T-cell (primary cell): ENCODE measurements at regions not wholly inside any gene's neighbourhood (a gene's known extent, or its start where the extent isn't known, plus 50 kb on each side); places are given as distances from the start of the nearest gene placed in this dataset.

Source experiments
- ATAC-seq, 4 experiments: fragments of 200-7000 bp in 3 of 4; fragments of 150-1000 bp in 1 of 4; cut with Tn5 transposase; replicated peaks in 1 of 4; 1 replicate in 3 of 4; 2 replicates in 1 of 4; pipeline ENCODE4 v1.10.0; 2021; ENCODE audit warnings: moderate library complexity in 3 of 4, mild to moderate bottlenecking in 2 of 4, moderate number of reproducible peaks in 1 of 4
- CTCF ChIA-PET, 2 donors: fragments of 300-600 bp; sonication (Branson Sonifier 250); formaldehyde crosslinking; loops; one replicate each; lab custom pipeline; 2022; ENCODE audit warnings: antibody characterized with exemption in 2 of 2; lab: Charles Lee
- POLR2A ChIA-PET, 2 donors: fragments of 300-600 bp; sonication (Branson Sonifier 250); formaldehyde crosslinking; loops; one replicate each; lab custom pipeline; 2022; ENCODE audit warnings: antibody characterized with exemption in 2 of 2; lab: Charles Lee
- DNase-seq, 35 experiments: peaks; one replicate each; pipeline versions ENCODE4 v3.0.0 to v3.0.0-alpha.2; 2013 to 2023
- H3K27ac ChIP-seq: one replicate; pipeline ENCODE4 v1.5.1; 2013; ENCODE audit warnings: low read length
- H3K27me3 ChIP-seq, 2 experiments: replicated peaks in 1 of 2; 1 replicate in 1 of 2; 2 replicates in 1 of 2; pipeline versions ENCODE4 v1.6.1 to v1.7.0; 2013; ENCODE audit warnings: low read length in 1 of 2, mixed read lengths in 1 of 2; ENCODE audit not compliant: control insufficient read depth in 2 of 2, insufficient read depth in 2 of 2; ENCODE audit errors: extremely low read depth in 1 of 2
- H3K36me3 ChIP-seq, 2 donors: 1 replicate in 1 of 2; 2 replicates in 1 of 2; pipeline versions ENCODE4 v1.6.1 to v1.7.0; 2013; ENCODE audit warnings: low read length in 1 of 2; ENCODE audit not compliant: control insufficient read depth in 2 of 2, insufficient read depth in 1 of 2; ENCODE audit errors: extremely low read depth in 1 of 2
- H3K4me1 ChIP-seq, 2 experiments: 1 replicate in 1 of 2; 2 replicates in 1 of 2; pipeline versions ENCODE4 v1.6.1 to v1.7.0; 2013; ENCODE audit warnings: low read length in 2 of 2, mixed read lengths in 1 of 2; ENCODE audit not compliant: insufficient read depth in 2 of 2, control insufficient read depth in 1 of 2; ENCODE audit errors: extremely low read depth in 1 of 2
- H3K4me3 ChIP-seq, 2 donors: 1 replicate in 1 of 2; 2 replicates in 1 of 2; pipeline versions ENCODE4 v1.5.1 to v1.7.0; 2013; ENCODE audit warnings: mild to moderate bottlenecking in 2 of 2, low read length in 1 of 2, moderate library complexity in 1 of 2; ENCODE audit not compliant: control insufficient read depth in 1 of 2; ENCODE audit errors: extremely low read depth in 1 of 2
- H3K9me3 ChIP-seq: 2 replicates; pipeline ENCODE4 v1.7.0; 2013
- H3K27ac Mint-ChIP-seq, 2 donors: one replicate each; pipeline ENCODE4 v1.8.0; 2020 to 2021; ENCODE audit warnings: mild to moderate bottlenecking in 2 of 2, mixed read lengths in 2 of 2
- H3K27me3 Mint-ChIP-seq, 2 donors: one replicate each; pipeline ENCODE4 v1.8.0; 2021 to 2022; ENCODE audit warnings: mixed read lengths in 2 of 2
- H3K36me3 Mint-ChIP-seq: one replicate; pipeline ENCODE4 v1.8.0; 2021; ENCODE audit warnings: mixed read lengths
- H3K4me1 Mint-ChIP-seq, 3 donors: one replicate each; pipeline ENCODE4 v1.8.0; 2020 to 2022; ENCODE audit warnings: mixed read lengths in 3 of 3, mild to moderate bottlenecking in 1 of 3
- H3K4me3 Mint-ChIP-seq, 3 donors: one replicate each; pipeline ENCODE4 v1.8.0; 2020 to 2022; ENCODE audit warnings: mild to moderate bottlenecking in 3 of 3, mixed read lengths in 3 of 3, moderate library complexity in 3 of 3
- H3K9me3 Mint-ChIP-seq, 3 donors: one replicate each; pipeline ENCODE4 v1.8.0; 2020 to 2022; ENCODE audit warnings: mixed read lengths in 3 of 3
- WGBS: methylation state at CpG from one replicate; pipeline ENCODE4 v1.1.5; 2013; ENCODE audit warnings: missing lambda C conversion rate; ENCODE audit not compliant: insufficient coverage; 5-methylcytosine and 5-hydroxymethylcytosine counted together

DNA sequence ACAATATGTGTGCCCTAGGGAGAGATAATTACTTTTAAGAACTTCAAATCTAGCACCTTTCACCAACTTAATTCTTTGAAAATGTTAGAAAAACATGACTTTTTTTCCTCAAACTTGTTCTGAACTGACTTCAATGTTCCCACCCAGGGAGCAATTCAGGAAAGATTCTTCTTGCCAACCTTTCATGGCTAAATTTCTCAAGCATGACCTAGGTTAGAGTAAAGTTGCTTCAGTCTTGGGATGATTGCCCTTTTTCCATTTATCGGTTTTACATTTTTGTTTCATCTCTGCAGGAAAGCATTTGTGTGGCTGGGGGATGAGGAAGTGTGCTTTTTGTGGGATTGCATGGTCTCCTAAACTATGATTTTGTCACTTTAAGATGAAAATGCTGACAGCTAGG lies 647.7 kb downstream of the LTN1 start:
- H3K4me1 ChIP-seq, result no peaks in the 10 kb centered on the region
- ChIA-PET CTCF (no interaction called here), POLR2A (no interaction called here)
- H3K36me3 ChIP-seq, result no peaks in the 10 kb centered on the region
- Mint-ChIP-seq H3K27ac (no peak overlapping the region), H3K27me3 (peaks cover 0 to 4% of the 10 kb centered on the region in 2 donors), H3K36me3 (no peaks in the 10 kb centered on the region), H3K4me3 (no peak overlapping the region), H3K4me1 (no peaks in the 10 kb centered on the region), H3K9me3 (no peaks in the 10 kb centered on the region)
- no peak overlapping the region for H3K4me3 ChIP-seq
- no peak for DNase-seq
- no peaks in the 10 kb centered on the region for H3K27me3 ChIP-seq
- no peak overlapping the region for H3K27ac ChIP-seq
- H3K9me3 ChIP-seq, result no peaks in the 10 kb centered on the region
- no peak for ATAC-seq
- WGBS, result 100% methylated on average over 1 of the region's 1 CpG

DNA sequence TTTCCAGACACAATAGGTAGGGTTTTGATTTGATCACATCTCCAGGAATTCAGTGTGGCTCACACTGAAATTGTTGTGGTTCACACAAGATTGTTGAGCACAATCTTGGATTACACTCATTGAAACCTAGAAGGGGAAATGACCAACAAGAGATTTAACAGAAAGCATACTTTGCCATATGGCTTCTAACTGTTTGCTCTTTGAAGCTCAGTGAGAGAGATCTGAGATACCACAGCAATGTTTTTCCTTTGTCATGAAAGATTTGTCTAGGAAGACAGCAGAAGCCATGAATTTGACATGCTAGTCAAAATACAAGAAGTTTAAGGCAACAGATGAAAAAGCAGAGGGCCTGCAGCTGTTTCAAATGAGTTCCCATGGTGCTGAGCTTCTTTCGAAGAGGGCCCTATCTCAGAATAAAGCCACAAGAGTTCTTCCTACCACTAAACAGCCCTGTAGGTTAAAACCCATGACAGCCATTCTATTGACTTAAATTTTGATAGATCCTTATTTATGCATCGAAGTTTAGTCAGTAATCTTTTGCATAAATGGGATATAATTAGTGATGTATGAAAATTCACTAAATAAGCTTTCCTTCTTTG lies 650.4 kb downstream of the LTN1 start:
- H3K4me3 Mint-ChIP-seq, result no peak overlapping the region
- Histone ChIP-seq H3K9me3 (no peaks in the 10 kb centered on the region), H3K4me3 (no peak overlapping the region), H3K27ac (no peak overlapping the region), H3K36me3 (no peaks in the 10 kb centered on the region), H3K4me1 (no peaks in the 10 kb centered on the region), H3K27me3 (no peaks in the 10 kb centered on the region)
- no peak overlapping the region for H3K27ac Mint-ChIP-seq
- CTCF ChIA-PET, result no interaction called here
- ATAC-seq, result no peak
- H3K4me1 Mint-ChIP-seq, result no peaks in the 10 kb centered on the region
- no peak for DNase-seq
- no peaks in the 10 kb centered on the region for H3K9me3 Mint-ChIP-seq
- POLR2A ChIA-PET, result no interaction called here
- H3K27me3 Mint-ChIP-seq, result peaks cover 0 to 4% of the 10 kb centered on the region in 2 donors
- WGBS, result no CpG with 5 or more reads among the region's 2 CpGs
- no peaks in the 10 kb centered on the region for H3K36me3 Mint-ChIP-seq

DNA sequence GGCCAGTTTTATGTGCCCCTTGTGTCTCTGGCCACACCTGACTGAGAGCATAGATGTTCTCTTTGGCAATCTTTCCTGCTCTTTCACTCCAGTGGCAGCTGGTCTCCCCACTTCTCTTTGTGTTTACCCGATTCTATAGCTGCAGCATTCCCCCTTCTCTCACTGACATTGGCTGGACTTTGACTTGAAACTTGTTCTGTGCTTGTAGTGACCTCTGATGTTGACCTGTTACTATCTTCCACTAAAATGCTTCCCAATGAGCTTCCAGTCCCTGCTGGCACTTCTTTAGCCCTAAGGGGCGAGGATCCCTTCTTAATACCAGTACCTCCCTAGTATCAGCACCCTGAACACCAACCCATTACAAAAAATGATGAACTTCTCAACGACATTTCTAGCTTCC lies 653.3 kb downstream of the LTN1 start:
- ChIA-PET POLR2A (no interaction called here), CTCF (interaction anchor here (0.8 to 1.1 kb wide), 2 partner anchors 406 kb away, joined by 3 to 4 read pairs; no protein-coding TSS in a partner anchor)
- Histone ChIP-seq H3K27ac (no peak overlapping the region), H3K4me1 (no peaks in the 10 kb centered on the region), H3K4me3 (no peak overlapping the region), H3K9me3 (no peaks in the 10 kb centered on the region), H3K36me3 (no peaks in the 10 kb centered on the region), H3K27me3 (no peaks in the 10 kb centered on the region)
- H3K9me3 Mint-ChIP-seq, result no peaks in the 10 kb centered on the region
- peaks cover 0 to 4% of the 10 kb centered on the region in 2 donors for H3K27me3 Mint-ChIP-seq
- H3K4me1 Mint-ChIP-seq, result no peaks in the 10 kb centered on the region
- no peak overlapping the region for H3K4me3 Mint-ChIP-seq
- no peaks in the 10 kb centered on the region for H3K36me3 Mint-ChIP-seq
- DNase-seq (no peak), ATAC-seq (no peak)
- WGBS, result 58% methylated on average over 3 of the region's 3 CpGs
- H3K27ac Mint-ChIP-seq, result no peak overlapping the region

DNA sequence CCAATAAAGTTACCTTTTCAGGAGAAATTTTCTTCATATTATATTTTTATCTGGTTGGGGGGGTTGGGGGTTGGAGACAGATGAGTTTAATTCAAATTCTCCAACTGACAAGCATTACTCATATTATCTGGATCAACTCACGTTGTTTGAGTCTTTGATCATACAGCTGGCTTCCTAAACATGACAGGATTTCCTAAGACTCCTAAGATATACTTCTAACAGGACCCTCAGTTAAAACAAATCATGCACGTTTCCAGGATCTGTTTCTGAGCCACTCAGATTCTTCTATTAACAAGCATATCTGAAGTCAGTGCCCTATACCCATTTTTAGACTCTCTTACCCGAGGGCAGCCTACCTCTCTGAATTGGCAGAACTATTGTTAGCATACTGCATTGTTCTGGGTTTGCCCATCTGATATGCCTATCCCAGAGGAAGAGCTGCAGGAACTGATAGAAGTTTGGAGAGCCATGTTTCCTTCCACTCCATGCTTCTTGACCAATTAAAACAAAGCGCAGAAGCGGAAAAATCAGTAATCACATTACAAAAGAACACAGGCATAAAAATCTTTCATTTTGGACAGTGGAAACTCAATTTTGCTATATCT lies 653.9 kb downstream of the LTN1 start:
- H3K27me3 ChIP-seq, result no peaks in the 10 kb centered on the region
- Mint-ChIP-seq H3K4me1 (no peaks in the 10 kb centered on the region), H3K36me3 (no peaks in the 10 kb centered on the region), H3K4me3 (no peak overlapping the region), H3K27me3 (peaks cover 0 to 4% of the 10 kb centered on the region in 2 donors), H3K9me3 (no peaks in the 10 kb centered on the region), H3K27ac (no peak overlapping the region)
- H3K36me3 ChIP-seq, result no peaks in the 10 kb centered on the region
- no peaks in the 10 kb centered on the region for H3K4me1 ChIP-seq
- 54% methylated on average over 5 of the region's 5 CpGs for WGBS
- H3K27ac ChIP-seq, result no peak overlapping the region
- CTCF ChIA-PET, result no interaction called here
- POLR2A ChIA-PET, result no interaction called here
- no peak for DNase-seq
- no peaks in the 10 kb centered on the region for H3K9me3 ChIP-seq
- ATAC-seq, result no peak
- H3K4me3 ChIP-seq, result no peak overlapping the region

DNA sequence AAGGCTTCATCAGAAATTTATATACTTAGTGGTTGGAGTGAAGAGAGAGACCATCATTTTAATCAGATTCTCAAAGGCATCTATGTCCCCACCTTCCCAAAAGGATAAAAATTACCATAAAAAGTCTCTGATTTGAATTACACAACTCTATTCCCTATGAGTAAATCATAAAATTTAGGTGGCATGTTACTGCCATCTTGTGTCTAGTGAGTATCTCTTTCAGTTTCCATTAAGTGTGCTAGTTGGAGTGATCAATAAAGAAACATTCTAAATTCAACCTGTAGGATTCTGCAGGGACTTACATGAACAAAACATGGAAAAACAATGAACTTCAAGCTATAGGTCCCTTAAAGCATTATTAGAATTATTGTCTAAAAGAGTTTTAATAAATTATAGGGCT lies 655.4 kb downstream of the LTN1 start:
- H3K27ac ChIP-seq, result no peak overlapping the region
- H3K9me3 ChIP-seq, result no peaks in the 10 kb centered on the region
- POLR2A ChIA-PET, result interaction anchor here in 1 of 2 donors (0.6 kb wide), 1 partner anchor 594 kb away, joined by 5 read pairs; no protein-coding TSS in a partner anchor
- Mint-ChIP-seq H3K4me1 (no peaks in the 10 kb centered on the region), H3K27me3 (no peaks in the 10 kb centered on the region), H3K4me3 (no peak overlapping the region), H3K36me3 (no peaks in the 10 kb centered on the region), H3K9me3 (no peaks in the 10 kb centered on the region), H3K27ac (no peak overlapping the region)
- no peak for DNase-seq
- H3K4me1 ChIP-seq, result no peaks in the 10 kb centered on the region
- CTCF ChIA-PET, result no interaction called here
- no peaks in the 10 kb centered on the region for H3K27me3 ChIP-seq
- H3K36me3 ChIP-seq, result no peaks in the 10 kb centered on the region
- H3K4me3 ChIP-seq, result no peak overlapping the region
- no peak for ATAC-seq

DNA sequence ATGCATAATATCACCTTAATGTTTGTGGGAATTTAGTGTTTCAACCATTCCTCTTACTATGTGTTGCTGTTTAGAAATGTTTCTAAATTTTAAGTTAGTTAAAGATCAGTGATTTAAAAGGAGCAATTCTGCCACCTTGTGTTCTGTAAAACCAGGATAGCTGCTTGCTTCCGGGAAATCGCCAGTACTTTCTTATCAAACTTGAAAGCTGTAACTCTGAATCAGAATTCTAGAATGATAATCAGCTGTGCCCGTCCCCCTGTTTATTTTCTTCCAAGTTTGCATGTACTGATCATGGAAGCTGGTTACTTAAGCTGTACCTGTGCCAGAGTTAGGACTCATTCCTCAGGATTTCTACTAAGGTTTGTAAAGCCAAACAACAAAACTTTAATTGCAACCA lies 656.4 kb downstream of the LTN1 start:
- ChIA-PET CTCF (no interaction called here), POLR2A (no interaction called here)
- H3K27ac Mint-ChIP-seq, result no peak overlapping the region
- no peak overlapping the region for H3K4me3 Mint-ChIP-seq
- H3K36me3 Mint-ChIP-seq, result no peaks in the 10 kb centered on the region
- H3K9me3 Mint-ChIP-seq, result no peaks in the 10 kb centered on the region
- Histone ChIP-seq H3K27ac (no peak overlapping the region), H3K4me3 (no peak overlapping the region), H3K27me3 (no peaks in the 10 kb centered on the region), H3K36me3 (no peaks in the 10 kb centered on the region), H3K4me1 (no peaks in the 10 kb centered on the region), H3K9me3 (no peaks in the 10 kb centered on the region)
- DNase-seq, result no peak
- ATAC-seq, result no peak
- no peaks in the 10 kb centered on the region for H3K4me1 Mint-ChIP-seq
- H3K27me3 Mint-ChIP-seq, result no peaks in the 10 kb centered on the region
- WGBS, result 24% methylated on average over 3 of the region's 3 CpGs
